ENCODE measurements at regions not wholly inside any gene's neighbourhood (a gene's known extent, or its start where the extent isn't known, plus 50 kb on each side); places are given as distances from the start of the nearest gene placed in this dataset.
"Not testable (repeated sequence)": the region's sequence is repeated elsewhere in the genome, so short reads cannot be mapped to it uniquely, and the experiment has no call there.

- Histone ChIP-seq H3K27ac (ENCODE audit: low read depth, low read length) (no peak overlapping the region), H3K79me2 (ENCODE audit: insufficient read depth, low read length) (no peaks in the 10 kb centered on the region), H3K27me3 (ENCODE audit: low read length) (no peaks in the 10 kb centered on the region), H3F3A (ENCODE audit: insufficient read depth) (no peaks in the 10 kb centered on the region), H3K36me3 (ENCODE audit: low read length) (no peaks in the 10 kb centered on the region), H2AFZ (ENCODE audit: low read depth, low read length, severe bottlenecking) (no peak overlapping the region), H3K9ac (ENCODE audit: low read length) (no peak overlapping the region), H3K9me2 (replicated peaks; ENCODE audit: insufficient read depth, low read length) (no peaks in the 10 kb centered on the region), H4K20me1 (ENCODE audit: low read depth, low read length) (no peaks in the 10 kb centered on the region), H3K4me3 (ENCODE audit: insufficient read depth, low read length, poor library complexity, severe bottlenecking) (no peak overlapping the region), H3K9me3 (ENCODE audit: insufficient read depth, low read length) (no peaks in the 10 kb centered on the region), H3K4me2 (ENCODE audit: low read depth, low read length, poor library complexity, severe bottlenecking) (no peak overlapping the region)
- TF ChIP-seq CTCF (IDR thresholded peaks at IDR 0.05; ENCODE audit: insufficient read depth, low read length, poor library complexity, severe bottlenecking): no peak
Measured at GRCh38 chr11:70901951-70902521, 350.3 kb downstream of the SHANK2 start.

GRCh38 chr11:70903229-70903628 lies 349.1 kb downstream of the SHANK2 start:
- H4K20me1 ChIP-seq (ENCODE audit: low read depth, low read length); H3F3A ChIP-seq (ENCODE audit: insufficient read depth); H3K79me2 ChIP-seq (ENCODE audit: insufficient read depth, low read length); H3K27me3 ChIP-seq (ENCODE audit: low read length); H3K9ac ChIP-seq (ENCODE audit: low read length); H3K9me3 ChIP-seq (ENCODE audit: insufficient read depth, low read length); H3K36me3 ChIP-seq (ENCODE audit: low read length); H3K9me2 ChIP-seq (replicated peaks; ENCODE audit: insufficient read depth, low read length); H3K4me3 ChIP-seq (ENCODE audit: insufficient read depth, low read length, poor library complexity, severe bottlenecking); H2AFZ ChIP-seq (ENCODE audit: low read depth, low read length, severe bottlenecking); H3K4me2 ChIP-seq (ENCODE audit: low read depth, low read length, poor library complexity, severe bottlenecking); H3K27ac ChIP-seq (ENCODE audit: low read depth, low read length): not testable (repeated sequence)

DNA sequence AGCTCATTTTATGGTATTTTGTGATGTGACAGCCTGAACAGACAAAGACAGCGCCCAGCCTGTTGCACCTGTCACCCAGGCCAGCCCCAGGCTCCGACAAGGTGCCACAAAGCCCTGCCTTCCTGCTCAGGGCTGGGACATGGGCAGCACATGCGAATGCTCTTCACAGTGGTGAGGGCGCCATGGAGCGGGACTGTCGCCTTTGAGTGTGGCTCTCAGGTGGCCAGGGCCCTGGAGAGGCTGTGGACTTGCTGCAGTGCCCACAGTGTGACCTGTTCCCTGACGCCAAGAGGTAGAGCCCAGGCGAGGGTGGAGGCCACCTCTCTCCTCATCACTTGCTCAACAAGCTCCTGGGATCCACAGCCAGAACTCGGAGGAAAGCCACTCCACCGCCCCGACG lies 346.3 kb downstream of the SHANK2 start:
- Histone ChIP-seq H3K9me3 (ENCODE audit: insufficient read depth, low read length) (no peaks in the 10 kb centered on the region), H3K27ac (ENCODE audit: low read depth, low read length) (no peak overlapping the region), H3K9ac (ENCODE audit: low read length) (no peak overlapping the region), H3K27me3 (ENCODE audit: low read length) (no peaks in the 10 kb centered on the region), H3F3A (ENCODE audit: insufficient read depth) (no peaks in the 10 kb centered on the region), H3K4me2 (ENCODE audit: low read depth, low read length, poor library complexity, severe bottlenecking) (no peak overlapping the region), H3K79me2 (ENCODE audit: insufficient read depth, low read length) (no peaks in the 10 kb centered on the region), H3K9me2 (replicated peaks; ENCODE audit: insufficient read depth, low read length) (no peaks in the 10 kb centered on the region), H4K20me1 (ENCODE audit: low read depth, low read length) (no peaks in the 10 kb centered on the region), H3K4me3 (ENCODE audit: insufficient read depth, low read length, poor library complexity, severe bottlenecking) (no peak overlapping the region), H2AFZ (ENCODE audit: low read depth, low read length, severe bottlenecking) (no peak overlapping the region), H3K36me3 (ENCODE audit: low read length) (no peaks in the 10 kb centered on the region)
- no peak for TF ChIP-seq CTCF (IDR thresholded peaks at IDR 0.05; ENCODE audit: insufficient read depth, low read length, poor library complexity, severe bottlenecking)
- no peak for TF ChIP-seq EZH2phosphoT487 (conservative IDR thresholded peaks at IDR 0.05; ENCODE audit: low read length)

GRCh38 chr11:70908223-70908622 lies 344.2 kb downstream of the SHANK2 start:
- TF ChIP-seq CTCF (IDR thresholded peaks at IDR 0.05; ENCODE audit: insufficient read depth, low read length, poor library complexity, severe bottlenecking) (no peak), EZH2phosphoT487 (conservative IDR thresholded peaks at IDR 0.05; ENCODE audit: low read length) (no peak)

More at GRCh38 chr11:70908223-70908622, 344.2 kb downstream of the SHANK2 start:
- no peaks in the 10 kb centered on the region for H3K9me2 ChIP-seq (replicated peaks; ENCODE audit: insufficient read depth, low read length)
- H4K20me1 ChIP-seq (ENCODE audit: low read depth, low read length): no peaks in the 10 kb centered on the region
- H3K9ac ChIP-seq (ENCODE audit: low read length): no peak overlapping the region
- no peak overlapping the region for H3K4me3 ChIP-seq (ENCODE audit: insufficient read depth, low read length, poor library complexity, severe bottlenecking)
- H3K36me3 ChIP-seq (ENCODE audit: low read length): no peaks in the 10 kb centered on the region
- H2AFZ ChIP-seq (ENCODE audit: low read depth, low read length, severe bottlenecking): no peak overlapping the region
- H3K9me3 ChIP-seq (ENCODE audit: insufficient read depth, low read length): no peaks in the 10 kb centered on the region
- no peak overlapping the region for H3K4me2 ChIP-seq (ENCODE audit: low read depth, low read length, poor library complexity, severe bottlenecking)
- no peaks in the 10 kb centered on the region for H3K27me3 ChIP-seq (ENCODE audit: low read length)
- no peak overlapping the region for H3K27ac ChIP-seq (ENCODE audit: low read depth, low read length)
- no peaks in the 10 kb centered on the region for H3F3A ChIP-seq (ENCODE audit: insufficient read depth)
- H3K79me2 ChIP-seq (ENCODE audit: insufficient read depth, low read length): no peaks in the 10 kb centered on the region
